T-helper 17 cell (primary cell): ENCODE measurements at regions not wholly inside any gene's neighbourhood (a gene's known extent, or its start where the extent isn't known, plus 50 kb on each side); places are given as distances from the start of the nearest gene placed in this dataset.

Experiments used
- ATAC-seq: fragments of 150-1000 bp; cut with Tn5 transposase; 2 replicates; pipeline ENCODE4 v1.10.0; 2021; ENCODE audit warnings: mild to moderate bottlenecking, moderate library complexity
- DNase-seq, 3 donors: peaks; one replicate each; pipeline versions ENCODE4 v3.0.0 to v3.0.0-alpha.2; 2020 to 2021
- H3K9me3 ChIP-seq: one replicate; pipeline ENCODE4 v1.7.0; 2013; ENCODE audit warnings: low read length, mild to moderate bottlenecking; ENCODE audit not compliant: control insufficient read depth, poor library complexity, severe bottlenecking
- H3K27ac Mint-ChIP-seq: one replicate; pipeline ENCODE4 v1.8.0; 2022; ENCODE audit warnings: mild to moderate bottlenecking, moderate library complexity, mixed read lengths
- H3K27me3 Mint-ChIP-seq: one replicate; pipeline ENCODE4 v1.8.0; 2022; ENCODE audit warnings: mixed read lengths
- H3K36me3 Mint-ChIP-seq: one replicate; pipeline ENCODE4 v1.8.0; 2022; ENCODE audit warnings: low read depth, mixed read lengths
- H3K4me1 Mint-ChIP-seq: one replicate; pipeline ENCODE4 v1.8.0; 2022; ENCODE audit warnings: mild to moderate bottlenecking, mixed read lengths
- H3K4me3 Mint-ChIP-seq: one replicate; pipeline ENCODE4 v1.8.0; 2022; ENCODE audit warnings: mild to moderate bottlenecking, moderate library complexity, mixed read lengths

DNA sequence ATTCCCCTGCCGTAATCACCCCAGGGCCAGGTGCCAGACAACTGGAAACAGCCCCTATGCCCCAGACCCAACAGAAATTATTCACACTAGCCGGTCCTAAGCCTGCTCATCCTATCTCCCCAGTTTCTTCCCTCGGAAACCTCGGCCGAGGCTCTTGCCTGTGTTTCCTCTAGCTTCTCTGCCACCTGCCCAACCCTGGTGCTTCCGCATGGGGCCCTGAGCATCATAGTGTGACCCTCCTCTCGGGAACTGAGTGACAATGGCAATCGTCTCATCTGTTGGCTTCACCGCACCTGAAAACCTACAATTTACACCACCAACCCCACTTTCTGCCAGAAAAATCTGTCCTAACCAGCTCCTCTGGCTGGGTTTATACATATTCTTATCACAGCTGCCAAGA lies 257.3 kb downstream of the SOD2 start:
- Mint-ChIP-seq H3K27me3 (peaks cover 23% of the 10 kb centered on the region), H3K4me3 (no peak overlapping the region), H3K4me1 (no peaks in the 10 kb centered on the region), H3K27ac (no peak overlapping the region), H3K36me3 (no peaks in the 10 kb centered on the region)
- DNase-seq (no peak), ATAC-seq (no peak)
- H3K9me3 ChIP-seq, result no peaks in the 10 kb centered on the region

- Mint-ChIP-seq H3K4me1 (no peaks in the 10 kb centered on the region), H3K27ac (no peak overlapping the region), H3K36me3 (no peaks in the 10 kb centered on the region), H3K27me3 (peaks cover 18% of the 10 kb centered on the region), H3K4me3 (no peak overlapping the region)
- ATAC-seq (no peak), DNase-seq (no peak)
- no peaks in the 10 kb centered on the region for H3K9me3 ChIP-seq
Measured at GRCh38 chr6:159434410-159434809, 258.6 kb downstream of the SOD2 start.

DNA sequence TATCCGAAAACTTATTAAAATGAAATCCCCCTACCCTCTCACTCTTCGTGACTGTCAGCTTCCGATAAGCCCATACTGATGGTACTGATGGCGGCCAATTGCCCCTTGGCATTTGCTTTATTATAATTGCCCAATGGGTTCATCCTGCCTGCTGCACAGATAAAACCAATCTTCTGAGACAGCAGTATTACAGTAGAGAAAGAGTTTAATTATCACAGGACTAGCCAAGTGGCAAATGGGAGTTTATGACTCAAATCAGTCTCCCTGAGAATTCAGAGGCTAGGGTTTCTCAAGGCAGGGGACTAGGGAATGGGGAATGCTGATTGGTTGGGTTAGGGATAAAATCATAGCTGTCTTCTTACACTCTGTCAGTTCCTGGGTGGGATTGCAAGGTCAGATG lies 259.5 kb downstream of the SOD2 start:
- no peak for DNase-seq
- ATAC-seq, result no peak
- Mint-ChIP-seq H3K4me1 (no peaks in the 10 kb centered on the region), H3K27me3 (peaks cover 19% of the 10 kb centered on the region), H3K36me3 (no peaks in the 10 kb centered on the region), H3K4me3 (no peak overlapping the region), H3K27ac (no peak overlapping the region)
- H3K9me3 ChIP-seq, result no peaks in the 10 kb centered on the region

DNA sequence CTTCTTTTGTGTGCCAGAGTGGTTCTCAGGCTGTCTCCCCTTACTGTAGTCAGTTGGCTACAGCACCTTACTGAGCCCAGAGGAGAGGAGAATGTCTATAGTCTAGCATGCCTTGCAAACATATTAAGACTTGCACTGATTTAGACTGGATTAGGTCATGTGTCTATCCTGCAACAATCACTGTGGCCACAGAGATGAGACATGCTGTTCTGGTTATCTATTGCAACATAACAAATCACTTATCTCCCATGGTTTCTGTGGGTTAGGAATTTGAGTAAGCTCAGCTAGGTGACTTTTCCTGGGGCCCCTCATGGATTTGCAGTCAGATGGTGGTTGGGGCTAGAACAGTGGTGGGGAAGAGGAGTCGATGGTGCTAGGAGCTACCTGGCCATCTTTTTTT lies 261.3 kb downstream of the SOD2 start:
- ATAC-seq (no peak), DNase-seq (no peak)
- no peaks in the 10 kb centered on the region for H3K9me3 ChIP-seq
- Mint-ChIP-seq H3K36me3 (no peaks in the 10 kb centered on the region), H3K4me1 (peaks cover 2% of the 10 kb centered on the region), H3K27me3 (peaks cover 21% of the 10 kb centered on the region), H3K4me3 (no peak overlapping the region), H3K27ac (no peak overlapping the region)

DNA sequence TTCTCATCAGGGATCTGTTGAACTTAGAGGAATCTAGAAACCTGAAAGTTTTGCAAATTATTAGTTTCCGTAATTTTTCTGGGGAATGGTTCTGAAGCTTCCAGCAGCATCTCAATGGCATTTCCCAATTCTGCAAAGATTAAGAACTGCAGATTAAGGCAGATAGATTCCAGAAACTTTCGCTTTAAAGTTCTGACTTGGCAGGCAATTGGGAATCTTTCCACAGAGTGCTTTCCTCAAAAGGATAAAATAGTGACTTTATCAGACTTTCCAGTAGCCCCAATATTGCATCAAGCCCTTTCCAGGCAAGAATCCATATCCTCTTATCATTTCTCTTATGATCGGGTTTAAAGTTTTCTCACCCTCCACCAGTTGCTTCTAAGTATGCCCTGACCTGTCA lies 261.1 kb downstream of the FNDC1 start:
- H3K27me3 Mint-ChIP-seq, result peaks cover 25% of the 10 kb centered on the region
- no peak overlapping the region for H3K27ac Mint-ChIP-seq
- no peaks in the 10 kb centered on the region for H3K9me3 ChIP-seq
- peaks cover 2% of the 10 kb centered on the region for H3K4me1 Mint-ChIP-seq
- no peak for DNase-seq
- H3K4me3 Mint-ChIP-seq, result no peak overlapping the region
- H3K36me3 Mint-ChIP-seq, result no peaks in the 10 kb centered on the region
- no peak for ATAC-seq

DNA sequence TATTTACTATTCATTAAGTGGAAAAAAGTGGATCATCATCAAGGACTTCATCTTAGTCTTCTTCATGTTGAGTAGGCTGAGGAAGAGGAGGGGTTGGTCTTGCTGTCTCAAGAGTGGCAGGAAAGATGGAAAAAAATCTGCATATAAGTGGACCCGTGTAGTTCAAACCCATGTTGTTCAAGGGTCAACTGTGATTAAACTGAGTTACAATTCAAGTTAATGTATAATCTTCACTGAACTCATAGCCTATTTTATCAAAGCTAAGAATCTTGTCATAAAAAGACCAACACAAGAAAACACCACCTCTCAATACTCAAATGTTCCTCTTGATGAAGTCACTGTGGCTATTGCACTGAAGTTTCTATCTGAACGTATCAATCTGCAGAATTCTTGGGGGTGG lies 260.2 kb downstream of the FNDC1 start:
- peaks cover 28% of the 10 kb centered on the region for H3K27me3 Mint-ChIP-seq
- H3K4me1 Mint-ChIP-seq, result peaks cover 2% of the 10 kb centered on the region
- DNase-seq (no peak), ATAC-seq (no peak)
- no peaks in the 10 kb centered on the region for H3K36me3 Mint-ChIP-seq
- no peak overlapping the region for H3K4me3 Mint-ChIP-seq
- H3K27ac Mint-ChIP-seq, result no peak overlapping the region
- no peaks in the 10 kb centered on the region for H3K9me3 ChIP-seq

DNA sequence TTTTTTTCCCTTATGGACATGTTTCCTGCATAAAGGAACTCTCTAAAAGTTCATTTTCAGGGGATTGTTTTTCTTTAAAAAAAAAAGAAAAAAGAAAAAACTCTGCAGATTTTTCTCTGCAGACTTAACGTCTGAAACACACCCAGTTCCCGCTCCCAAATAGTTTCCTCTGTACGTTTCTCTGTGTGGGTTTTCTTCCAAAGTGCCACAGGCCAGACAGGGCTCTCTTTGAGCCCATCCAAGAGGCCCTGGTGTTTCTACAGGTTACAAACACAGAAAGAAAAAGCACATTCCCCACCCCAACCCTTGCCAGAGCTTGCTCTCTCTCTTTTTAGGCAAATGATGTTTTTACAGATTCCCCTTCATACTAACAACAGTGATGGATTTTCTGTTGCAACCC lies 258.6 kb downstream of the FNDC1 start:
- no peak for ATAC-seq
- Mint-ChIP-seq H3K27ac (no peak overlapping the region), H3K27me3 (peaks cover 41% of the 10 kb centered on the region)

DNA sequence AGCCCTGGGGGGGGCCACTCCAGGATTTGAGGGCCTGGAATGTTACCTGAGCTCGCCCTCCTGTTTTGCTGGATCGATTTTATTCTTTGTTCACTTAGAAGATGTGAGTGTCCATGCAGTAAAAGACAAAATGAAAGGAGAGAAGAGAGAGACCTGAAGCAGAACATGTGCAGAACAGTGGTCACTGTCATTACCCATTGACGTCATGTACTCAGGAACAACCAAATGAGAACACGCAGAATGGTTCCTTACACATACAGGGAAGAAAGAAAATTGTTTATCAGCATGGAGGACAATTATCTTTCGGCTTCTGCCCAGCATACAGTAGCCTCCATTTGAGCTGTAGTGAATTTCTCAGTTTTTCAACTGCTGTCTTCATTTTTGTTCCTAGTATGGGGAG lies 258.1 kb downstream of the FNDC1 start:
- ATAC-seq (no peak), DNase-seq (no peak)
- H3K9me3 ChIP-seq, result no peaks in the 10 kb centered on the region
- Mint-ChIP-seq H3K4me1 (peaks cover 2% of the 10 kb centered on the region), H3K27me3 (peaks cover 45% of the 10 kb centered on the region), H3K4me3 (no peak overlapping the region), H3K36me3 (no peaks in the 10 kb centered on the region), H3K27ac (no peak overlapping the region)

More for the DNA sequence above, 258.6 kb downstream of the FNDC1 start:
- no peak for DNase-seq
- no peaks in the 10 kb centered on the region for H3K9me3 ChIP-seq
- Mint-ChIP-seq H3K4me1 (peaks cover 2% of the 10 kb centered on the region), H3K4me3 (no peak overlapping the region), H3K36me3 (no peaks in the 10 kb centered on the region)

- H3K27me3 Mint-ChIP-seq, result peaks cover 45% of the 10 kb centered on the region
Measured at GRCh38 chr6:159425421-159425820, 256.2 kb downstream of the FNDC1 start.

DNA sequence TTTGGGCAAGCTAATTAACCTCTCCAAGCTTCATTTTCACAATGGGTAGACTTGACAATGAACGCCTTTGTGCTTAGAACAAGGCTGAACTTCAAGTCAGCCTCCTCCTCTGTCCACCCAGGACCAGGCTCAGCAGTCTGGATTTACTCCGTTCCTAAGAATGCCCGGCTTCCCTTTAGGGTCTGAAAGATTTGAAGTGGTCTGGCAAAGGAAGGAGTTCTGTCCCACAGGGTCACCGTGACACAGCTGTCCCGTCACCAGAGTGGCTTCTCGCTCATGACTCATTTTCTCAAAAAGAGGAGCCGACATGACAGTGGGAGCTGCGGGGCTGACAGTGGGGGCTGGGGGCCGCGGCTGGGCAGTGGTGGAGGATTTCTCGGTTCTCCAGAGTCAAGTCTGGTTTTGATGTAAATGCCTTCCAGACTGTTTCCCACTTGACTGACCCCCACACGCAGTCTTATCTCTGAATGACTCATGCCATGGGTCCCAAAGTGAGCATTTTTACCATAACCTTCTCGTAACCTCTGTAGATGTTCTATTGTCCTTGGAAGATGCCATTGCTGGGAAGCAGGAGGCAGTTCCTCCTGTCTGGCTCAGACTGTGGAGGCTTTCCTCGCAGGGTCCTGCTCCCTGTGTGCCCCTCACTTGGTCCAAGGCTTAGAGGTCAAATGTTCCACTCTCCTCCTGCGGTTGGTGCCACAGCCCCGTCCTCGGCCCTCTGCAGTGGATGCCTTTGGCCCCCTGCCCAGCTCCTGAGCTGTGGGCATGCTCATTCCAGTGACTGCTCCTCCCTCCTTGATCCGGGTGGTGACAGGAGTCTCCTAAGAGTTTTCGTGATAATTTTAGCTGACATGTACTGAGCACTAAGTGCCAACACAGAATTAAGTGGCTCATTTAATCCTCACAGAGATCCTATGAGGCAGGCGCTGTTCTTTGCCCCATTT lies 253.1 kb downstream of the FNDC1 start:
- Mint-ChIP-seq H3K27ac (no peak overlapping the region), H3K36me3 (no peaks in the 10 kb centered on the region), H3K4me1 (no peaks in the 10 kb centered on the region), H3K4me3 (no peak overlapping the region), H3K27me3 (peaks cover 37% of the 10 kb centered on the region)
- H3K9me3 ChIP-seq, result no peaks in the 10 kb centered on the region
- DNase-seq (no peak), ATAC-seq (no peak)

More at GRCh38 chr6:159425421-159425820, 256.2 kb downstream of the FNDC1 start:
- Mint-ChIP-seq H3K4me1 (peaks cover 2% of the 10 kb centered on the region), H3K4me3 (no peak overlapping the region), H3K27ac (no peak overlapping the region), H3K36me3 (no peaks in the 10 kb centered on the region)
- no peak for ATAC-seq
- no peaks in the 10 kb centered on the region for H3K9me3 ChIP-seq
- DNase-seq, result no peak

DNA sequence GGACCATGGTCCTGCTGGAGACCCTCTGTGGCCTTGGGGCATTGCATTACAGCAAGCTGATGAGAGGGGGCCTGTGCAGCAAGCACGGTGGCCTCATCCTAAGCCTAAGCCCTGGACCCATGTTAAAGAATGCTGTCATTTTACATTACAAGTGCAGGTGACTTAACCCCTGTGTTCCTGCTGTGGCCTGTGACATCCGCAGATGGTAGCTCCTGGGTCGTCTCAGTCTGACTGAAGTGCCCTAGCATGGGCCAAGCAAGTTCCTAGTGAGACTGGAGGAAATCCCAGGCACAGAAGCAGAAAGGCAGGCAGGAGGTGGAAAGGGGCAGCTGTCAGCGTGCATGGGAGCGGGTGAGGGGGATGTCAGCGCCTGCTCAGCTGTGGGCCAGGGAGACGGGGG lies 252.4 kb downstream of the FNDC1 start:
- Mint-ChIP-seq H3K27ac (no peak overlapping the region), H3K4me3 (no peak overlapping the region), H3K36me3 (no peaks in the 10 kb centered on the region), H3K4me1 (no peaks in the 10 kb centered on the region), H3K27me3 (peaks cover 30% of the 10 kb centered on the region)
- no peak for DNase-seq
- ATAC-seq, result no peak
- H3K9me3 ChIP-seq, result no peaks in the 10 kb centered on the region

DNA sequence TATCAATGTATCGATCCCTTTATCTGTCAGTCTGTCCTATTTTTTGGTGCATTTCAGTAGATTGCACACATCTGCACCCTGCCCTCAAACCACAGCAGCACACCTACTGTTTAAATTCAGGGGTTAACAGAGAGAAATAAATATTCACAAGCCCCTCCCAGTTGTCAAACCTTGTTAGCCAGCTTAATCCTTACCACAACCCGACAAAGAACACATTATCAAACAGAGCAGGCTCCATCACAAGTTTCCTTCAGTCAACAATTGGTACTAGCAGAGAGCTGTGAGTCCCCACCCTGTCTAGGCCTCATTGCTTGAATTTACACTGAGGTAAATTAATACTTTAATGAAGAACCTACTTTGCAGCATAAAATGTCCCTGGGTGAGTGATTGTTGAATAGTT lies 249.8 kb downstream of the FNDC1 start:
- Mint-ChIP-seq H3K36me3 (no peaks in the 10 kb centered on the region), H3K4me3 (no peak overlapping the region), H3K27me3 (peaks cover 13% of the 10 kb centered on the region), H3K4me1 (no peaks in the 10 kb centered on the region), H3K27ac (no peak overlapping the region)
- no peaks in the 10 kb centered on the region for H3K9me3 ChIP-seq
- ATAC-seq (no peak), DNase-seq (no peak)

DNA sequence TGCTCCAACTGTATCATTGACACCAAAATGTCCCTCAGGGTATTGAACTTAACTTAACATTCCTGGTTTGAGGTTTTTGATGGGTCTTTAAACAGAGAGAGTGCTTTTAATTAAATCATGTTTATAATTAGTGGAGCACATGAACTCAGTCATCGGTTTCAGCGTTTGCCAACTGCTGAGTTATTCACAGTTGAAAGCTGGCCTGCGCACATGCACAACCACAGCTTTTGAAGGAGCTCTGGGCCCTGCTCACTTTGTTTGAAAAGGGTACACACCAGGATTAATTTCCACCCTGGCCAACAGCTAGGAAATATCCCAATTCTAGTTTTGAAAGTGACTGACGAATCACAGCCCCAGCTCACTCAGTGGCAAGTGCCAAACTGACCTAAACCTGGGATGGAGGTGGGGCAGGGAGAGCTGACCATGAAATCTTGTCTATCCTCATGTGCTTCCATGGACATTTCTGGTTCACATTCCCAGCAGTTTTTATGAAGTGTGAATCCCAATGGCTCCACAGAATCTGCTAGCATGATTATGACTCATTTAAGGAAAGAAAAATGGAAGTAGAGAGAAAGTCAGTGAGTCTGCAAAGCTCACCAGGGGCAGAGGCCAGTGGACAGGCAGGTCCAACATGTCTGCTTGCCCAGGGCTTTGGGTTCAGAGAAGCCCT lies 247.8 kb downstream of the FNDC1 start:
- no peak overlapping the region for H3K4me3 Mint-ChIP-seq
- no peak overlapping the region for H3K27ac Mint-ChIP-seq
- ATAC-seq (no peak), DNase-seq (no peak)
- no peaks in the 10 kb centered on the region for H3K4me1 Mint-ChIP-seq
- no peaks in the 10 kb centered on the region for H3K27me3 Mint-ChIP-seq
- H3K9me3 ChIP-seq, result no peaks in the 10 kb centered on the region
- no peaks in the 10 kb centered on the region for H3K36me3 Mint-ChIP-seq

- ATAC-seq (no peak), DNase-seq (no peak)
- no peaks in the 10 kb centered on the region for H3K9me3 ChIP-seq
- no peaks in the 10 kb centered on the region for H3K27me3 Mint-ChIP-seq
- no peaks in the 10 kb centered on the region for H3K4me1 Mint-ChIP-seq
- no peaks in the 10 kb centered on the region for H3K36me3 Mint-ChIP-seq
- no peak overlapping the region for H3K27ac Mint-ChIP-seq
- no peak overlapping the region for H3K4me3 Mint-ChIP-seq
Measured at GRCh38 chr6:159415540-159415939, 246.3 kb downstream of the FNDC1 start.
